Upper lobe of left lung (tissue), 6 donors: ENCODE measurements at regions not wholly inside any gene's neighbourhood (a gene's known extent, or its start where the extent isn't known, plus 50 kb on each side); places are given as distances from the start of the nearest gene placed in this dataset.
A peak's percentile ranks its signal among the peaks of the same experiment; 100 is the strongest.

Experiments used
- ATAC-seq, 2 donors: fragments of 200-7000 bp; cut with Tn5 transposase; one replicate each; pipeline ENCODE4 v1.9.1; 2022; ENCODE audit warnings: mild to moderate bottlenecking in 2 of 2, moderate library complexity in 2 of 2; ENCODE audit not compliant: low FRiP score in 2 of 2
- DNase-seq, 2 donors: peaks; one replicate each; pipeline ENCODE4 v3.0.0-alpha.2; 2019 to 2020
- H3K27ac ChIP-seq, 4 donors: fragments of 200-600 bp; sonication (generic); one replicate each; pipeline ENCODE4 v1.5.1; 2016 to 2019
- H3K27me3 ChIP-seq, 4 donors: fragments of 200-600 bp; sonication (generic); one replicate each; pipeline ENCODE4 v1.5.1; 2017 to 2019
- H3K36me3 ChIP-seq, 4 donors: fragments of 200-600 bp; sonication (generic); one replicate each; pipeline ENCODE4 v1.5.1; 2016 to 2019
- H3K4me1 ChIP-seq, 4 donors: fragments of 200-600 bp; sonication (generic); one replicate each; pipeline ENCODE4 v1.5.1; 2018 to 2019
- H3K4me3 ChIP-seq, 4 donors: fragments of 200-600 bp; sonication (generic); one replicate each; pipeline ENCODE4 v1.5.1; 2017 to 2019; ENCODE audit warnings: mild to moderate bottlenecking in 2 of 4, moderate library complexity in 1 of 4
- H3K9me3 ChIP-seq, 4 donors: fragments of 200-600 bp; sonication (generic); one replicate each; pipeline ENCODE4 v1.5.1; 2018 to 2019
- CTCF ChIP-seq, 6 experiments: fragments of 450-650 bp in 4 of 6; fragments of 200-600 bp in 2 of 6; sonication (generic) in 2 of 6; IDR thresholded peaks; one replicate each; pipeline ENCODE4 v1.5.1; 2016 to 2019; ENCODE audit warnings: antibody characterized with exemption in 6 of 6
- EP300 ChIP-seq, 4 donors: sonication (generic); formaldehyde crosslinking; IDR thresholded peaks; one replicate each; pipeline ENCODE4 v1.5.1; 2017; ENCODE audit warnings: antibody characterized with exemption in 4 of 4, control low read depth in 2 of 4
- POLR2A ChIP-seq, 4 donors: fragments of 450-650 bp; IDR thresholded peaks; one replicate each; pipeline ENCODE4 v1.5.1; 2016 to 2017; ENCODE audit warnings: antibody characterized with exemption in 4 of 4, mild to moderate bottlenecking in 2 of 4
- POLR2AphosphoS5 ChIP-seq, 2 donors: sonication (generic); formaldehyde crosslinking; IDR thresholded peaks; one replicate each; pipeline ENCODE4 v1.5.1; 2017; ENCODE audit warnings: antibody characterized with exemption in 2 of 2
- WGBS, 2 donors: methylation state at CpG; one replicate each; pipeline ENCODE4 v1.1.5; 2017 to 2018; 5-methylcytosine and 5-hydroxymethylcytosine counted together
- donor health status: DM: no; HTN: no; CAD: no; lungs with moderate emphysema.
- donor health status: DM: no; HTN: yes; CAD: no; lungs with severe emphysema.

DNA sequence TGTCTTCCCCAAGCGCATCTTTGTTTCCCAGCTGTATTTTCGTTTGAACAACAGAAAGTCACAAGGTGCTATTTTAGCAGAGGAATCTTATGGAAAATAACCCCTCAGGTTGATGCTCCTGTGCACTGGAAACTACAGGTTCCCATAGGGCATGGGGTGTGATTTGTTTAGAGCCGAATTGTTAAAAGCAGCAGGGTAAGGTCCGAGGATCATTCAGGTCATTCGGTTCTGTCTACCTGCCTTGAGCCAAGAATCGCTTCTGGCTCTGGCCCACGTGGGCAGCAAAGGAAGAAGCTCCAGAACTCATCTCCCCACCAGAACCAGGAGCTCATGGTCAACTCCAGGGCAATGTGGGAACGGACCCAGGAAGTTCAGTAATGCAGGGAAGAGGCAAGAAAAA lies 116.7 kb upstream of the TPM1 start:
- Histone ChIP-seq H3K27ac (no peak overlapping the region), H3K9me3 (no peaks in the 10 kb centered on the region), H3K36me3 (no peaks in the 10 kb centered on the region), H3K4me1 (peaks cover 2 to 7% (median 4%) of the 10 kb centered on the region in 4 donors), H3K27me3 (no peaks in the 10 kb centered on the region), H3K4me3 (no peak overlapping the region)
- no peak for ATAC-seq
- WGBS, 2 donors, result 90 to 93% methylated on average over 8 of the region's 8 CpGs
- no peak for DNase-seq
- TF ChIP-seq CTCF (IDR thresholded peaks at IDR 0.05) (no peak), EP300 (IDR thresholded peaks at IDR 0.05) (no peak), POLR2A (IDR thresholded peaks at IDR 0.05) (no peak), POLR2AphosphoS5 (IDR thresholded peaks at IDR 0.05) (no peak)

GRCh38 chr15:62927196-62927595 lies 115.4 kb upstream of the TPM1 start:
- Histone ChIP-seq H3K27ac (no peak overlapping the region), H3K36me3 (no peaks in the 10 kb centered on the region), H3K4me3 (no peak overlapping the region), H3K27me3 (no peaks in the 10 kb centered on the region), H3K9me3 (no peaks in the 10 kb centered on the region), H3K4me1 (no peaks in the 10 kb centered on the region)
- no peak for ATAC-seq
- no peak for DNase-seq
- no peak for TF ChIP-seq POLR2AphosphoS5 (IDR thresholded peaks at IDR 0.05)
- TF ChIP-seq CTCF (IDR thresholded peaks at IDR 0.05), result no peak
- TF ChIP-seq EP300 (IDR thresholded peaks at IDR 0.05), result no peak
- TF ChIP-seq POLR2A (IDR thresholded peaks at IDR 0.05), result no peak

- Histone ChIP-seq H3K4me3 (no peak overlapping the region), H3K4me1 (no peaks in the 10 kb centered on the region), H3K36me3 (no peaks in the 10 kb centered on the region), H3K9me3 (no peaks in the 10 kb centered on the region), H3K27ac (no peak overlapping the region), H3K27me3 (no peaks in the 10 kb centered on the region)
- TF ChIP-seq CTCF (IDR thresholded peaks at IDR 0.05) (no peak), EP300 (IDR thresholded peaks at IDR 0.05) (no peak), POLR2A (IDR thresholded peaks at IDR 0.05) (no peak), POLR2AphosphoS5 (IDR thresholded peaks at IDR 0.05) (no peak)
- DNase-seq (no peak), ATAC-seq (peak in 1 of 2 donors; percentile 57)
- WGBS, 2 donors, result 82 to 87% methylated on average over 5 of the region's 5 CpGs
These were observed 114.7 kb upstream of the TPM1 start for GRCh38 chr15:62927836-62928235.

GRCh38 chr15:62928242-62928999 lies 114.1 kb upstream of the TPM1 start:
- H3K9me3 ChIP-seq, result no peaks in the 10 kb centered on the region
- no peaks in the 10 kb centered on the region for H3K4me1 ChIP-seq
- no peak overlapping the region for H3K4me3 ChIP-seq
- H3K27me3 ChIP-seq, result no peaks in the 10 kb centered on the region
- DNase-seq, result no peak
- WGBS, 2 donors, result 59 to 66% methylated on average over 11 to 12 of the region's 12 CpGs
- no peak for TF ChIP-seq EP300 (IDR thresholded peaks at IDR 0.05)
- TF ChIP-seq POLR2A (IDR thresholded peaks at IDR 0.05), result no peak
- no peak for TF ChIP-seq POLR2AphosphoS5 (IDR thresholded peaks at IDR 0.05)
- TF ChIP-seq CTCF (IDR thresholded peaks at IDR 0.05), result no peak
- H3K36me3 ChIP-seq, result no peaks in the 10 kb centered on the region
- H3K27ac ChIP-seq, result no peak overlapping the region
- peak; percentile 49 to 82 for ATAC-seq

- Histone ChIP-seq H3K4me3 (no peak overlapping the region), H3K27me3 (no peaks in the 10 kb centered on the region), H3K27ac (no peak overlapping the region), H3K9me3 (no peaks in the 10 kb centered on the region), H3K36me3 (no peaks in the 10 kb centered on the region), H3K4me1 (no peaks in the 10 kb centered on the region)
- ATAC-seq (peak in 1 of 2 donors; percentile 50), DNase-seq (no peak)
- no peak for TF ChIP-seq POLR2A (IDR thresholded peaks at IDR 0.05)
- no peak for TF ChIP-seq EP300 (IDR thresholded peaks at IDR 0.05)
- TF ChIP-seq POLR2AphosphoS5 (IDR thresholded peaks at IDR 0.05), result no peak
- no peak for TF ChIP-seq CTCF (IDR thresholded peaks at IDR 0.05)
These were observed 113.6 kb upstream of the TPM1 start for GRCh38 chr15:62929000-62929357.
